COLO668 (cell line): ENCODE measurements at regions not wholly inside any gene's neighbourhood (a gene's known extent, or its start where the extent isn't known, plus 50 kb on each side); places are given as distances from the start of the nearest gene placed in this dataset.
"Not testable (repeated sequence)": the region's sequence is repeated elsewhere in the genome, so short reads cannot be mapped to it uniquely, and the experiment has no call there.

ENCODE experiments used
- DNase-seq: peaks from one replicate; lab custom pipeline; 2025; ENCODE audit not compliant: unreplicated experiment; lab: John Stamatoyannopoulos, UW

DNA sequence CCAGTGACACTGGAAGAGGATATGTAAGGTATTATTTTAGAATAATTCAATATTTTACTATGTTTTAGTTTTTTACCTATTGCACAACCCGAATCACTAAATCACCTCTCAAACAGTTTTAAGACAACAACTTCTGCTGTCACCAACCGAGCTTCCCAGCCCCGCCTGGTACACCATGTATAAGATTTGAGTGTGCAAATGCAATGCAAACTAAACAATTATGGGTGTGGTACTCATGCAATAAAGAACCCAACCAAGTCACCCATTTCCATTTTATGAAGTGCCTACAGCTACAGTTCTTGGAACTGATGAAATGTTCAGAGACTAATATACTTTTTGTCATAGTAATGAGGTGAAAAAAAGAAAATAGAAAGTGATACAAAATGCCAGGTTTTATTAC, 256.2 kb downstream of the TAFA4 start:
- no peak for DNase-seq

DNA sequence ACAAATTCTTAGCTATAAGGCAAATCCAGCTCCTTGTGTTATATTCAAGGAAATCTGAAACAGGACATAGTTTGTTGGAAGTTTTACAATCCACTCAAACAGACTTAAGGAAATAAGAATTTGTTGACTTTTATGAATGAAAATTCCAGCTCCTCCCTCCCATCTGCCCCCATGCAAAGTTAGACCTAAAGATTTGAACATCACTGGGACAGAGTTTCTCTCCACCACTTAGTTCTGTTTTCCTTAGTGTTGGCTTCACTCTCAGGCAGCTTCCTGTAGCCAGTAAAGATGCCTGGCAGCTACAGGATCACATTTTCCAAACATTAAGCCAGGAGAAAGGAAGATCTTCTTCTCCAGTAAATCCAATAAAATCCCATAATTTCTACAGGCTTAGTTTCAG, 265.0 kb downstream of the TAFA4 start:
- DNase-seq, result no peak

GRCh38 chr3:68666429-68667136, 265.8 kb downstream of the TAFA4 start:
- no peak for DNase-seq

DNA sequence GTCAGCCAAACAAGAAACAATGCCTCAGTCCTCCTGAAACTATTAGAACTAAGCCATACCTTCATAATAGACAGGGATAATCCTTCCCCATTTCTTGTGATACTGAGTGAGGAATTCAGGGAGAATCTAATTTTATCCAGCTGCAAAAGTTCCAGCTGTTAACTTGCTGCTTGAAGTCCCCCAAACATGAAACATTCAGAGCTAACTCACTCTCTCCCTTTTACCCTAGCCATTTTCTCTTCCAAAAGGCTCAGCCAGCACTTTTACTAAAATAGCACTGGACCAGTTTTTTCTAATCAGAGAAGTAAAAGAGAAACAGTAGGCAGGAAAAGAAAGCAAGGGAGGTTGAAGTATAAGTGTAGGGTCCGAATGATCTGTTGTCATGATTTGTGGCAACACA, 268.1 kb downstream of the TAFA4 start:
- no peak for DNase-seq

GRCh38 chr3:68662176-68662575, 270.2 kb downstream of the TAFA4 start:
- DNase-seq, result no peak

- DNase-seq, result not testable (repeated sequence)
These were observed 281.7 kb downstream of the TAFA4 start for GRCh38 chr3:68650657-68651056.

- no peak for DNase-seq
These were observed 283.9 kb downstream of the TAFA4 start for GRCh38 chr3:68648494-68648893.

DNA sequence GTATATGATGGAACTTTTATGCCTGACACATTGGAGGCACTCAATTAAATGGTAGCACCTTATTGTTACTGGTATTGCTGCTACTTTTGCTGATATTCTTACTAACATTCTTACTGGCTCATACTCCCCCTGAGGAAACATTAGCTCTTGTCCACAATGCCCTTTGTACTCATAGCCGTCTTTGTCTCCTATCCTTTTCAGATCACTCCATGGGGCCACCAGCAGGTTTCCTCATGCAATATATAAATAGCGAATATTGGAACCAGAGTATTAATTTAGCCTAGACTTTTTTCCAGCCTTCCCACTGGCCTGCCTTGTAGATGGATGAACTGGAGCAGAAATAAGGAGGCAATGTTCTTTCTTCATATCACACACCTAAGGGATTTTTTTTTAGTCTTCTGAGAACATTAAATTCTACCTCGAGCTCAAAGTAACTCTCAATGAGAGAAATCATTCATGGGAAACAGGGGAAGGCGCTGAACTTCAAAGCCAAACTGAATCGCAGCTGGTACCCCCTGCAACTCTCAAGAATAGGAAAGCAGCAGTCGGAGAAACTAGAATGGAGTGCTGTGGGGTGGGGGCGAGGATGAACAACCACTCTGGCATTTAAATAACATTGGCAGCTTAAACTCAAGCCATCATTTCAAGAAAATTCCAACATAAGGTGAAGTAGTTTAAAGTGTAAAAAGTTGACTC, 300.3 kb downstream of the TAFA4 start:
- DNase-seq, result no peak

DNA sequence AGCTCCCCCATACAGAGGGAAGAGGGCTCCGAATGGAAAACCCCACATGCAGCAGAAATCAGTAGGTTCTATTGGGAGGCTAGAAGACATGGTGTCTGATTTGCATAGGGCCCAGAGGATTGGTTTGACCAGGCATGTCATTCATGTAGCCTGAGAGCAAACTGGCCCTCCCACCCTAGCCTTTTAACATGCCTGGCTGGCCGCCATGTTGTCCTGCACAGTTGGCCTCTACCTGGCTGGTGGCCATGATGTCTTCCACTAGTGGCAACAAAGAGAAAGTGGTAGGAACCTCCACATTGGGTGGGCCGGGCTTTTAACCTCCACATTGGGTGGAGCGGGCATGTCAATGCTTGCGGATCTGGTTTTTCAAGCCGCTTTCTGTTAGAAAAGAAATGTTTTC, 312.1 kb downstream of the TAFA4 start:
- DNase-seq, result no peak

- no peak for DNase-seq
These were observed 318.3 kb downstream of the TAFA4 start for GRCh38 chr3:68614087-68614486.

- DNase-seq, result no peak
These were observed 361.0 kb downstream of the TAFA4 start for GRCh38 chr3:68571321-68571720.

DNA sequence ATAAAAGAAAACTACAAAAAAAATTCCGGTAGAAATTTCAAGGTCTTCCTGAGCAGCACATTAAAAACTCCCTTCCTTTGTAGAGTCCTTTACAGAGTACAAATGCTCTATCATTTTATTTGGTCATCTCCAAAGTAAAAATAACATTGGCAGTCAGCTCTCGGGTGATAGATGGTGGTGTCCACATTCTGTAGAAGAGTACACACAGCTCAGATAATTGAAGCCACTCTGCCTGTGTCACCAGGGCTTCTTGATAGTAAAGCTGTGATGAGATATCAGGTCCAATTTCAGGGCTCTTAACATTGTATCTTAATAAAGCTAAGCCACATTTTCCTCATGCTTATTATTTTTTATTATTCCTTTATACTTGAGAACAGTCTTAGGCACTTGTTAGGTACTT, 371.6 kb downstream of the TAFA4 start:
- DNase-seq, result no peak

GRCh38 chr3:68535782-68536181, 396.6 kb downstream of the TAFA4 start:
- DNase-seq, result no peak

GRCh38 chr3:68523330-68523729, 409.0 kb downstream of the TAFA4 start:
- no peak for DNase-seq

- DNase-seq, result no peak
These were observed 417.1 kb downstream of the TAFA4 start for GRCh38 chr3:68515237-68515636.

GRCh38 chr3:68504201-68504600, 428.1 kb downstream of the TAFA4 start:
- no peak for DNase-seq

DNA sequence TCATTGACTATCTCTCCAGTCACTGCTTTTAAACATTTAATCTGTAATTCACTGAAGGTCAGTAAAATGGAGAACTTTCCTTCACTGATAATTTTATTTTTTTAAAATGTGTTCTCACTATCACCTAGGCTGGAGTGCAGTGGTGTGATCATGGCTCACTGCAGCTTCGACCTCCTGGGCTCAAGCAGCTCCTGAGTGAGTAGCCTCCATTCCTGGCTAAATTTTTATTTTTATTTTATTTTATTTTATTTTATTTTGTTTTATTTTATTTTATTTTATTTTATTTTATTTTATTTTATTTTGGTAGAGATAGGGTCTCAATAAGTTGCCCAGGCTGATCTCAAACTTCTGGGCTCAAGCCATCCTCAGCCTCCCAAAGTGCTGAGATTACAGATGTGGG, 446.5 kb downstream of the TAFA4 start:
- not testable (repeated sequence) for DNase-seq

DNA sequence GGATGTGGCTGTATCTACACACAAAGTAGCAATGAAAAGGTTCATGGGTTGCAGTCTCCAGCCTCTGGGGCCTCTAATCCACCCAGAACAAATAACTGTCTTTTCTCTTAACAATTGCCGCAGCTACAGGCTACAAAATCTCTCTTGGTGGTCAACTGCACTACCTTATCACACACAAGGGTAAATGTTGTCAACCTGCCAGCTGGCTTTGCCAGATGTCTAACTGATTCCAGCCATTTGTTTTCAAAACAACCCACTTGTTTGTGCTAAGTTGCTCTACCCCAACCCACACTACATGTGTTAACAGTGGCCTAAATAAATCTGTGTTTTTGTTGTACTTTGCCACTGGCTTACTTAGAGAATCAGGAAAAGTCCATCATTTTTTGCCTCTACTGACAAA, 447.3 kb downstream of the TAFA4 start:
- no peak for DNase-seq

- DNase-seq, result no peak
These were observed 448.7 kb downstream of the TAFA4 start for GRCh38 chr3:68483601-68484000.

DNA sequence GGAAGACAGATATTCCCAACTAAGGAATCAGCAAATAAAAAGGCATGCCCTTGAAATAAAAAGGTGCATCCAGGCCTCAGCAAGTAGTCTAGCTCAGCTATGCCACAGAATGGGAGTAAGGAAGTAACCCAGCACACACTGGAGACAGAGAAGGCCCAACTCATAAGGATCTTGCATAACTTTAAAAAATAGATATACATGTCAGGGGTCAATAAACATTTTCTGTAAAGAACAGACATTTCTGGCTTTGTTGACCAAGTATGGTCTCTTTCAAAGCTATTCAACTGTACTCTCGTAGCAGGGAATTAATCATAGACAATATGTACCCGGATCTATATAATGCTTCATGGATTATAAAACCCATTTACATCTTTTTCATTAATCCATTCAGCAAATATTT, 449.3 kb downstream of the TAFA4 start:
- DNase-seq, result no peak

- DNase-seq, result no peak
These were observed 449.8 kb downstream of the TAFA4 start for GRCh38 chr3:68482565-68482964.

GRCh38 chr3:68479779-68480178, 452.6 kb downstream of the TAFA4 start:
- DNase-seq, result no peak
